ENCODE measurements at regions not wholly inside any gene's neighbourhood (a gene's known extent, or its start where the extent isn't known, plus 50 kb on each side); places are given as distances from the start of the nearest gene placed in this dataset.

DNA sequence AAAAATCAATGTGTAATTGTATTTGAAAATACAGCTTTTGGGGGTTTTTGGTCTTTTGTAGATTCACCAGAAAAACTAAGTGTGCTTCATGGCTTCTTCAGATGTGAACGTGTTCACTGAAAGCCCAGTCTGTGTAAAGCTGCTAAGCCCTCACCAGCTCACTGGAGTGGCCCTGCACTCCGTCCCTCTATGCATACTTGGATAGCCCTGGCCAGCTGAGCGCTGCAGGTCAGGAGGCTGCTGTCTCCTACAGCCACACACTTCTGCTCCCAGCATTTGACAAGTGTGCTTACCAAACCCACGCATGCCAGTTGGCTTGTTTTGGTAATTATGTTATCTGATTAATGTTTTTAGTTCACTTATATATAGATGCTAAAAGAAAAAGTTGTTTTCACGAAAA is 163.5 kb downstream of the TLR5 start:
- no peak for TF ChIP-seq EZH2 (IDR thresholded peaks at IDR 0.05; ENCODE audit: low read depth)
- no peak for TF ChIP-seq CTCF (conservative IDR thresholded peaks at IDR 0.05)

All from PC-9 (cell line).